ENCODE measurements at regions not wholly inside any gene's neighbourhood (a gene's known extent, or its start where the extent isn't known, plus 50 kb on each side); places are given as distances from the start of the nearest gene placed in this dataset.
"Not testable (repeated sequence)": the region's sequence is repeated elsewhere in the genome, so short reads cannot be mapped to it uniquely, and the experiment has no call there.

- H3K27ac ChIP-seq, result no peak overlapping the region
- intact Hi-C loops (cut with DNase I), result no loop called here
- no peaks in the 10 kb centered on the region for H3K36me3 ChIP-seq
- no peaks in the 10 kb centered on the region for H3K4me1 ChIP-seq
- H3K9me3 ChIP-seq, result no peaks in the 10 kb centered on the region
- no peak for TF ChIP-seq POLR2A (IDR thresholded peaks at IDR 0.05)
- TF ChIP-seq, protein P1, sequence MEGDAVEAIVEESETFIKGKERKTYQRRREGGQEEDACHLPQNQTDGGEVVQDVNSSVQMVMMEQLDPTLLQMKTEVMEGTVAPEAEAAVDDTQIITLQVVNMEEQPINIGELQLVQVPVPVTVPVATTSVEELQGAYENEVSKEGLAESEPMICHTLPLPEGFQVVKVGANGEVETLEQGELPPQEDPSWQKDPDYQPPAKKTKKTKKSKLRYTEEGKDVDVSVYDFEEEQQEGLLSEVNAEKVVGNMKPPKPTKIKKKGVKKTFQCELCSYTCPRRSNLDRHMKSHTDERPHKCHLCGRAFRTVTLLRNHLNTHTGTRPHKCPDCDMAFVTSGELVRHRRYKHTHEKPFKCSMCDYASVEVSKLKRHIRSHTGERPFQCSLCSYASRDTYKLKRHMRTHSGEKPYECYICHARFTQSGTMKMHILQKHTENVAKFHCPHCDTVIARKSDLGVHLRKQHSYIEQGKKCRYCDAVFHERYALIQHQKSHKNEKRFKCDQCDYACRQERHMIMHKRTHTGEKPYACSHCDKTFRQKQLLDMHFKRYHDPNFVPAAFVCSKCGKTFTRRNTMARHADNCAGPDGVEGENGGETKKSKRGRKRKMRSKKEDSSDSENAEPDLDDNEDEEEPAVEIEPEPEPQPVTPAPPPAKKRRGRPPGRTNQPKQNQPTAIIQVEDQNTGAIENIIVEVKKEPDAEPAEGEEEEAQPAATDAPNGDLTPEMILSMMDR (IDR thresholded peaks at IDR 0.05), result no peak
- H3K4me3 ChIP-seq (replicated peaks in 1 of 3), result no peak overlapping the region
- DNase-seq, result no peak
- WGBS, 2 donors, result 72 to 79% methylated on average over 1 of the region's 1 CpG
- no peaks in the 10 kb centered on the region for H3K27me3 ChIP-seq
Measured at GRCh38 chr4:134499074-134499473, 297.5 kb upstream of the PABPC4L start.

- no peaks in the 10 kb centered on the region for H3K36me3 ChIP-seq
- no peak for DNase-seq
- no peak overlapping the region for H3K4me3 ChIP-seq (replicated peaks in 1 of 3)
- no peaks in the 10 kb centered on the region for H3K27me3 ChIP-seq
- WGBS, 2 donors, result 81 to 85% methylated on average over 1 of the region's 1 CpG
- no peaks in the 10 kb centered on the region for H3K9me3 ChIP-seq
- no peaks in the 10 kb centered on the region for H3K4me1 ChIP-seq
- TF ChIP-seq, protein P1 (IDR thresholded peaks at IDR 0.05), result no peak
- no peak for TF ChIP-seq POLR2A (IDR thresholded peaks at IDR 0.05)
- no peak overlapping the region for H3K27ac ChIP-seq
- intact Hi-C loops (cut with DNase I), result no loop called here
Measured at GRCh38 chr4:134490863-134491262, 289.3 kb upstream of the PABPC4L start.

GRCh38 chr4:134483514-134483913 is 281.9 kb upstream of the PABPC4L start:
- intact Hi-C loops (cut with DNase I); DNase-seq; H3K9me3 ChIP-seq; H3K27me3 ChIP-seq; H3K4me1 ChIP-seq; H3K36me3 ChIP-seq; H3K27ac ChIP-seq; H3K4me3 ChIP-seq (replicated peaks in 1 of 3): not testable (repeated sequence)
- 94 to 96% methylated on average over 3 of the region's 3 CpGs for WGBS, 2 donors

DNA sequence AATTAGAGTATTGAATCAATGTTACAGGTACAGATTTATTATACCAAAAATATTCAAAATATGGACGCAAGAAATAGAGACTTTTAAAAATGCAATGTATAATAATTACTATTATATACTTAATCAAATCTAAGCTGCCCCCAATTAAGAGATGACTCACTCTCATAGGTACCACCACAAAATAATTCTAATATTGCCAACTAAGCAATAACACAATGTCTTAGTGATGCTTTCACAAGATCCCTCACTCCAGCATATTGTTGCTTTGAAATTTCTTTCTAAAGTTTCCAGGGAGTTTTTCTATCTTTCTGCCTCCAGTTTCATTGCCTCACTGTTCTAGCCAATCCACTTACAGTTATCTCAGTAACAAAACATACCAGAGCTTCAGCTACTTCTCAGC is 270.0 kb upstream of the PABPC4L start:
- Histone ChIP-seq H3K4me1 (no peaks in the 10 kb centered on the region), H3K9me3 (no peaks in the 10 kb centered on the region), H3K4me3 (replicated peaks in 1 of 3) (no peak overlapping the region), H3K27ac (no peak overlapping the region), H3K36me3 (no peaks in the 10 kb centered on the region), H3K27me3 (no peaks in the 10 kb centered on the region)
- intact Hi-C loops (cut with DNase I), result no loop called here
- TF ChIP-seq, protein P1 (IDR thresholded peaks at IDR 0.05), result no peak
- TF ChIP-seq POLR2A (IDR thresholded peaks at IDR 0.05), result no peak
- WGBS, 2 donors, result 96 to 98% methylated on average over 1 of the region's 1 CpG
- DNase-seq, result no peak

DNA sequence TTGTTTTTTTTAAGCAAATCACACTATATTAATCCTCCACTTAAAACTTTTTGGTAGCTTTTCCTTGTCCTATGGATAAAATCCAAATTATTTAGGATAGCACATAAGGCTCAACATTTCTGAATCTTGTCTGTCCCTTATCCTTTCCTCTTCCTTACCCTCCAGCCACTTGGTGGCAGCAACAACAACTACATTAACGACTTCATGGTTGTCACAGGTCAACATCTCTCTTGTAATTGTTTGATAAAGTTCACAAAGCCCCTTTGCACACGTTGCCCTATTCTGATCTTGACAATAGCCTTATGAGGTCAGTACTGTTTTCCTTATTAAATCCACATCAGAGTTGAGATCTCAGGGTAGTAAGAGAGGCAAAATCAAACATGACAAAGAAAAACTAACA is 269.0 kb upstream of the PABPC4L start:
- Histone ChIP-seq H3K27me3 (no peaks in the 10 kb centered on the region), H3K36me3 (no peaks in the 10 kb centered on the region), H3K27ac (no peak overlapping the region), H3K4me1 (no peaks in the 10 kb centered on the region), H3K9me3 (no peaks in the 10 kb centered on the region), H3K4me3 (replicated peaks in 1 of 3) (no peak overlapping the region)
- no peak for TF ChIP-seq POLR2A (IDR thresholded peaks at IDR 0.05)
- TF ChIP-seq, protein P1 (IDR thresholded peaks at IDR 0.05), result peak in 4 of 6 experiments; percentile 45 to 76 (median 54)
- peak; percentile 49 to 57 for DNase-seq
- 2 to 4% methylated on average over 2 of the region's 2 CpGs for WGBS, 2 donors
- intact Hi-C loops (cut with DNase I), result no loop called here

- intact Hi-C loops (cut with DNase I), result no loop called here
- TF ChIP-seq POLR2A (IDR thresholded peaks at IDR 0.05), result no peak
- TF ChIP-seq, protein P1 (IDR thresholded peaks at IDR 0.05), result no peak
- Histone ChIP-seq H3K9me3 (no peaks in the 10 kb centered on the region), H3K27me3 (no peaks in the 10 kb centered on the region), H3K27ac (no peak overlapping the region), H3K4me1 (no peaks in the 10 kb centered on the region), H3K36me3 (no peaks in the 10 kb centered on the region), H3K4me3 (replicated peaks in 1 of 3) (no peak overlapping the region)
- no peak for DNase-seq
Measured at GRCh38 chr4:134465417-134465816, 263.8 kb upstream of the PABPC4L start.

Data from thyroid gland (tissue), 4 donors.